ENCODE measurements at regions not wholly inside any gene's neighbourhood (a gene's known extent, or its start where the extent isn't known, plus 50 kb on each side); places are given as distances from the start of the nearest gene placed in this dataset.

- no peak for DNase-seq (ENCODE audit: low read depth)
These were observed 411.6 kb downstream of the BRINP1 start for GRCh38 chr9:118957585-118957984.

- DNase-seq (ENCODE audit: low read depth) = no peak
These were observed 409.9 kb downstream of the BRINP1 start for GRCh38 chr9:118959366-118959765.

DNA sequence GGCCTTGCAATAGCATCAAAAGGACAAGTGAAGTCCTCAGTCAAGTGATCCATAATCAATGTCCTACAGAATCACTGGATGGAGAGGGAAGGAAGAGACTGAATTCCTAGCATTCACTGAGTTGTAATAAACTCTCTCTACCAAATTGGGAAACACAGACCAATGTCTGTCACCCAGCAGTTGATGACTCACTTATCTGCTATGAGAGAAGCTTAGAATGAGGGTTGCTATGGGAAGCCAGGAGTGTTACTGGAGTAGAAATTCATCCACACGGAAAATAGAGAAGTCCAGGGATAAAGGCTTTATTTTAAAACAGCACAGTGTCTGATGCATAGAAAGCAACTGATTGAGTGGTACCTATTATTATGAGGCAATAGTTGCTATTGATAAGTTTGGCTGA is 407.4 kb downstream of the BRINP1 start:
- DNase-seq (ENCODE audit: low read depth) = peak; percentile 80

- DNase-seq (ENCODE audit: low read depth) = no peak
These were observed 406.8 kb downstream of the BRINP1 start for GRCh38 chr9:118962426-118962825.

DNA sequence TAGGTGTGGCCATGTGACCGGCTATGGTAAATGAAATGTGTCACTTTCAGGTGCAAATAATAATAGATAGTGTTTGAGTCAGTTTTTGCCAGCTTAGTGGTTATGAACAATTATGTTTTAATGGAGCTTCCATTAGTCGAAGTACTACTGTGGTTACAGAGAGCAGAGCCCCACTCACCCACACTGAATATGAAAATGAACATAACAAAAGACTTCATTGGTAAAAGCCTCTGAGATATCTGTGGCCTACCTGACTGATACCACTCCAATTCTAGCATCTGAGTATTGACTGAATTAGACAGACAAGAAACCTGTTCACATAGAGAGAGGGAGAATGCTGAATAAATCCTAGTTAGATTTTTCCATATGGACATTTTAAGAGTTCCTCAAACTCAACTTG is 405.6 kb downstream of the BRINP1 start:
- DNase-seq (ENCODE audit: low read depth) = no peak

GRCh38 chr9:118967901-118968300 is 401.3 kb downstream of the BRINP1 start:
- no peak for DNase-seq (ENCODE audit: low read depth)

- DNase-seq (ENCODE audit: low read depth) = no peak
These were observed 393.5 kb downstream of the BRINP1 start for GRCh38 chr9:118975736-118976135.

DNA sequence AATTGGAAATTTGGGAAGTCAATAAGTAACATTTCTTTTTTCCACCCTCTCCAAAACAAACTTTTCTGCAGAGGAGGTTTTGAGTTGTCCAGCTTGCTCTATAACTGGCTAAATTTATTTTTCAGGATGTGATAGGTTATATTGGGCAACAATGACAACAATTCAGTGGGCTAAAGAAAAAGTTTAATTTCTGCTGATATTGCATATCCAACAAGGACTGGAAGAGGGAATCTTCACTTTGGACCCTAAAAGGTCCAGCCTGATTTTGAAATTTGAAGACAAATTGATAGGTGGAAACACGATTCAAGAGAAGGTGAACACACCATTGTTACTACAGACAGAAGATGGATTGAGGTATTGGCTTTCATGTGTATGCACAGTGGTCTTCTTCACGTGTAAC is 393.1 kb downstream of the BRINP1 start:
- no peak for DNase-seq (ENCODE audit: low read depth)

- no peak for DNase-seq (ENCODE audit: low read depth)
These were observed 384.6 kb downstream of the BRINP1 start for GRCh38 chr9:118984607-118985006.

DNA sequence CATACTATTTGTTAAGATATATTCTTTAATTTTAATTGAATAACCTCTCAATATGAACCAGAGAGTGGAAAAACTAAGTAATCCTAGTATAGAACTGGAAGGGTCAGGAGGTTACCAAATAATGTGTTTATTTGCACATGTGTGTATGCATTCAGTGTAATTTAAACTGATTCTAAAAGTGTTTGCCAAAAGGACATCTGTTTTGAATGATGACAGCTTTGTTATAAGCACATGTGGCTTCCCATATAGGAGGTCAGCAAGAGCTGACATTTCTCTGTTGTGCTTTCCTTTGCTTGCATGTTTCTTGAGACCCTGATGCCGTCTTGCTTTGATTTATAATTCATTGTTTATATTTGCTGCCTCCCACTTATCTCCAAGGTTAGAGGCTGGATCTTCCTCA is 383.4 kb downstream of the BRINP1 start:
- DNase-seq (ENCODE audit: low read depth) = no peak

GRCh38 chr9:118987167-118987566 is 382.1 kb downstream of the BRINP1 start:
- no peak for DNase-seq (ENCODE audit: low read depth)

DNA sequence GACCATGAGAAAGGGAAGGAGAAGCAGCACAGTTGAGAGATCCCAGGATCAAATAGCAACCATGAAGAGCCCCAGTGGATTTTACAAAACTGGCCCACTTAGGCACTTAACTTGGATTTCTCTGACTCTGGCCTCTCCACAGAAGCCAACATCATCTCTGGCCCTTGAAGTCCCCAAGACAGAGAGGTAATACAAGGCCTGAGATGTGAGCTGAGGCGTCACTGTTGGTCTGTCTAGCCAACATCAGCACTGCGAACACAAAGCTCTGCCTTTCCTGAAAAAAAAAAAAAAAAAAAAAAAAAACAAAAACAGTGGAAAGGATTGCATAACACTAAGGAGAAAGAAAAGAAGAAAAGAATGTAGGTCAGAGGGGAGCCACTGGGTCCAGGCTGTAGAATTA is 378.3 kb downstream of the BRINP1 start:
- no peak for DNase-seq (ENCODE audit: low read depth)

GRCh38 chr9:118991366-118992285 is 377.6 kb downstream of the BRINP1 start:
- no peak for DNase-seq (ENCODE audit: low read depth)

- no peak for DNase-seq (ENCODE audit: low read depth)
These were observed 376.1 kb downstream of the BRINP1 start for GRCh38 chr9:118992813-118993794.

DNA sequence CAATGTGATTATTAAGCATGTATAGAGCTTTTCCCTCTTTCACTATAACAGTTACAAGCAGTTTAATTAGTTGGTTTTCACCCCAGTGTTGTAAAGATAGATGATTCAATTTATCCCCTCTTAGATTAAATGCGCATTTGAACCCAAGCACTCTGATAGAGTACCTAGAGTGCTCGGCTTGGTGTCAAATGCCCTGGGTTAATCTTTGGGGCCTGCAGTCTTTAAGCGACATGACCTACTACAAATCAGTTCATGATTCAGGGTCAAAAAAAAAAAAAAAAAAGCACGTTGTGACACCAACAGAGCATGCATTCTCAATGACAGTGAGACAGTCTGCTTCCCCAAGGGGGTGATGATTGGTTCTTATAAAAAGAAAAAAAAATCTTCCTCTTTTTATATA is 375.3 kb downstream of the BRINP1 start:
- no peak for DNase-seq (ENCODE audit: low read depth)

- no peak for DNase-seq (ENCODE audit: low read depth)
These were observed 366.7 kb downstream of the BRINP1 start for GRCh38 chr9:119002491-119002890.

DNA sequence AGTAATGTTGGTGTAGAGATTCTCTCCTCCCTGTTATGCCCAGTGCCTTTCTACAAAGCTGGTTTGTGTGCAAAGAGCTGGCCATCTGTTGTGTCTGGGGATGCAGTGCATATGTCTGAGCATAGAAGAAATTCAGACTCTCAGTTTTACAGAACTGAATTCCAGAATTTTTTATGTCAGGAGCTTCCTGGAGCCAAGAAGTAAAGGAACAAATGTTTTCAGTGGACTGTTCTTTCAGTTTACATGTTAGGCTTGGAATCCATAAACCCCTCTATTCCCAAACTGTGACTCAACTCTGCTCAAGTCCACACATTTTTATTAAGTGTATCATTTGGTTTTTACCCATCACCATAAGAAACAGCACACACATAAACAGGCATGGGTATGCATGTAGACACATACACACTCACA is 366.0 kb downstream of the BRINP1 start:
- peak; percentile 77 for DNase-seq (ENCODE audit: low read depth)

GRCh38 chr9:119003882-119004617 is 365.2 kb downstream of the BRINP1 start:
- no peak for DNase-seq (ENCODE audit: low read depth)

GRCh38 chr9:119004618-119004990 is 364.6 kb downstream of the BRINP1 start:
- DNase-seq (ENCODE audit: low read depth) = peak; percentile 66

- no peak for DNase-seq (ENCODE audit: low read depth)
These were observed 364.1 kb downstream of the BRINP1 start for GRCh38 chr9:119005162-119005561.

DNA sequence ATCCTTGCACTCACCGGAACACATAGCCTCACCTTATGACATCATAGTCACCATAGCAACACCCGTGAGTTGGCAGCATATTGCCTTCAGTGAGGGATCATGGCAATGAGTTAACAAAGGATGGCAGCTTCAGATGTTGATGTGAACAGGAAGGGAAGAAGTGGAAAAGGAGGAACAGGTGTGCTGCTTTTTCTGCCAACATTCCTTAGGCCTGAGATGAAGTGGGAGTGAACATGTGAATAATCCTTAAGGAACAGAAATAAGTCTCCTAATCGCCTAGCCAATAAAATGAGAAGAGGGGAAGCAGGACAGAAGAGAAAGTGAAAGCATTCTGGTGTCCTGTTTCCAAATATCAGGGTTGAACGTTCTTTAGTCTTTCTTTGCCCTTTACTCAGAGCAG is 360.0 kb downstream of the BRINP1 start:
- DNase-seq (ENCODE audit: low read depth) = no peak

GRCh38 chr9:119020284-119020683 is 349.0 kb downstream of the BRINP1 start:
- no peak for DNase-seq (ENCODE audit: low read depth)

Data from GM04503 (cell line).